BE2C (cell line): ENCODE measurements at regions not wholly inside any gene's neighbourhood (a gene's known extent, or its start where the extent isn't known, plus 50 kb on each side); places are given as distances from the start of the nearest gene placed in this dataset.

Experiments
- DNase-seq: peaks from one replicate; pipeline ENCODE4 v3.0.0-alpha.2; 2020
- H3K27me3 ChIP-seq: fragments of 250-450 bp; sonication (Bioruptor Pico); 2 replicates; pipeline ENCODE4 v1.5.1; 2020; ENCODE audit warnings: mild to moderate bottlenecking
- H3K36me3 ChIP-seq: fragments of 250-450 bp; sonication (Bioruptor Pico); 2 replicates; pipeline ENCODE4 v1.5.1; 2020; ENCODE audit warnings: mild to moderate bottlenecking
- H3K4me1 ChIP-seq: fragments of 250-450 bp; sonication (Bioruptor Pico); 2 replicates; pipeline ENCODE4 v1.5.1; 2020
- H3K4me3 ChIP-seq: 2 replicates; pipeline ENCODE4 v1.5.1; 2011; ENCODE audit warnings: low read depth, low read length
- H3K9me3 ChIP-seq: fragments of 250-450 bp; sonication (Bioruptor Pico); 2 replicates; pipeline ENCODE4 v1.5.1; 2020
- TF ChIP-seq, protein P1 (sequence below): IDR thresholded peaks from 2 replicates; pipeline ENCODE4 v1.5.1; 2012; ENCODE audit warnings: mild to moderate bottlenecking, low read depth, low read length

DNA sequence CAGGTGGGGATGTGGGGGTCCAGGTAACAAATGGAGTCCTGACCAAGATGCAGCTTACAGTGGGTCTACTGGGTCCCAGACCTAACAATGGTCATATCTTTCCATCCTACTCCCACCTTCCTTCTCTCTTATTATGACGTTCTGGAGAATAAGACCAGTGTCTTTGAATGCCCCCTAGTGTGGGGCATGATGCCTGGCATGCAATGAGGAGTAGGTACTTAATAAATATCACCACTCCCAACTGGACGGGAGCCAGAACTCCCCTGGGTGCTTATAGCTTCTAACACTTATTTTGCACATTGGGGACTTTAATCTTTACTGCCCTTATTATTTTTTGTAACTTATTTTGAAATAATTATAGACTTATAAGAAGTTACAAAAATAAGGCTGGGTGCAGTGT, 98.2 kb downstream of the NDFIP1 start:
- Histone ChIP-seq H3K36me3 (no peaks in the 10 kb centered on the region), H3K9me3 (no peaks in the 10 kb centered on the region), H3K4me1 (no peaks in the 10 kb centered on the region), H3K4me3 (no peak overlapping the region), H3K27me3 (no peaks in the 10 kb centered on the region)
- DNase-seq = peak; percentile 51
- TF ChIP-seq, protein P1, sequence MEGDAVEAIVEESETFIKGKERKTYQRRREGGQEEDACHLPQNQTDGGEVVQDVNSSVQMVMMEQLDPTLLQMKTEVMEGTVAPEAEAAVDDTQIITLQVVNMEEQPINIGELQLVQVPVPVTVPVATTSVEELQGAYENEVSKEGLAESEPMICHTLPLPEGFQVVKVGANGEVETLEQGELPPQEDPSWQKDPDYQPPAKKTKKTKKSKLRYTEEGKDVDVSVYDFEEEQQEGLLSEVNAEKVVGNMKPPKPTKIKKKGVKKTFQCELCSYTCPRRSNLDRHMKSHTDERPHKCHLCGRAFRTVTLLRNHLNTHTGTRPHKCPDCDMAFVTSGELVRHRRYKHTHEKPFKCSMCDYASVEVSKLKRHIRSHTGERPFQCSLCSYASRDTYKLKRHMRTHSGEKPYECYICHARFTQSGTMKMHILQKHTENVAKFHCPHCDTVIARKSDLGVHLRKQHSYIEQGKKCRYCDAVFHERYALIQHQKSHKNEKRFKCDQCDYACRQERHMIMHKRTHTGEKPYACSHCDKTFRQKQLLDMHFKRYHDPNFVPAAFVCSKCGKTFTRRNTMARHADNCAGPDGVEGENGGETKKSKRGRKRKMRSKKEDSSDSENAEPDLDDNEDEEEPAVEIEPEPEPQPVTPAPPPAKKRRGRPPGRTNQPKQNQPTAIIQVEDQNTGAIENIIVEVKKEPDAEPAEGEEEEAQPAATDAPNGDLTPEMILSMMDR = peak; percentile 56

DNA sequence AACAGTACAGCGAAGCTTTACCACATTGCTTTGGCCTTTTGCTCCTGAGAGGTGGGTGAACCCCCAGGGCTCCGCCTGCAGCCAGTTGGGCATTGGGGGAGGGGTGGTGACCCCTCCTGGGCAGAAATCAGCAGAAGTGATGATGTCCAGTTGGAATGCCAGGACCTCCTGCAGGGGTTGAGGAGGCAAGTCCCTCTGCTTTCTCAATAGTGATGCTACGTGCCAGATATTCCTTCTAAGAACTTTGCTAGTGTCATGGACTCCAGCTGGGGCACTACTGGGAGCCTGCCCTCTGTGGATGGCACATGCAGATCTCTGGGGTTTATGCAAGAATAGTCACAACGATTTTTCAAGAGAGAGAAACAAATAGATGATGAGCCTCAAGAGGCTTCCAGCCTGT, 95.6 kb downstream of the NDFIP1 start:
- no peaks in the 10 kb centered on the region for H3K9me3 ChIP-seq
- peaks cover 3% of the 10 kb centered on the region for H3K4me1 ChIP-seq
- DNase-seq = no peak
- H3K4me3 ChIP-seq = no peak overlapping the region
- H3K27me3 ChIP-seq = no peaks in the 10 kb centered on the region
- no peaks in the 10 kb centered on the region for H3K36me3 ChIP-seq
- TF ChIP-seq, protein P1 = no peak
